ENCODE measurements at regions not wholly inside any gene's neighbourhood (a gene's known extent, or its start where the extent isn't known, plus 50 kb on each side); places are given as distances from the start of the nearest gene placed in this dataset.
"Not testable (repeated sequence)": the region's sequence is repeated elsewhere in the genome, so short reads cannot be mapped to it uniquely, and the experiment has no call there.

DNA sequence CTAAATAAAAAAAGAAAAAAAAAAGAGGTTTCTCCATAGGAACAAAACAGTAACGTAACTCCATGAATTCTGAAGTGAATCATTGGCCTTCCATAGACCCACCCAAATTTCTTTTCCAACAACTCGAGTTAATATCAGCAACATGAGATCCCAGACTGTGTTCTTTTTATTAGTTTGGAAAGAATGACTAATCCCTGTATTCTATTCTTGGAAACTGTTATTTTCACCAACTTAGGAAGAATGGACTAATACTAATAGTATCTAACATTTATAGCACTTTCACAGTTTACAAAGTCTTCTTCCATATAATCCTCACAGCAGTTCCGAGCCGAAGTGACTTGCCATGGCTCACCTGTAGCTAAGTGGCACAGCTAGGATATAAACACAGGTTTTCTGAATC is 72.7 kb upstream of the SLC4A7 start:
- peak in 1 of 2 experiments; percentile 44 for DNase-seq (ENCODE audit: low read depth in 2 of 2)

DNA sequence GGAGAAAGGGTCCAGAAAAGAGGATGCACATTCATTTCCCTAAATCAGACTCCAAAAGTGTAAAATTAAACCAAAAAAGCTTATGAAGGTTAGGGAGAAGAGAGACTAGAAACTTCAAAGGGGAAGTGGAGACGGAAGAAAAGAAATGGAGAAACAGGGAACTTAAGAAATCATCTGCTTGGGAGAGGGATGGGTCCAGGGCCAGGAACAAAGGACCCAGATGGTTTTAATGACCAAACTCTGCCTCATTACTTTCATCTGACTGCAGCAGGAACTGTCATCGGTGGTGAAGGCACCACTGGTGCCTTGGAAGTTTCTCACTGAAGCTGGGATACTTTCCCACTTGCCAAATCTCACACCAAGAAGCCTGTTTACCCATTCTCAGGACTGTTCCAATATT is 70.5 kb upstream of the SLC4A7 start:
- no peak for DNase-seq (ENCODE audit: low read depth in 2 of 2)

DNA sequence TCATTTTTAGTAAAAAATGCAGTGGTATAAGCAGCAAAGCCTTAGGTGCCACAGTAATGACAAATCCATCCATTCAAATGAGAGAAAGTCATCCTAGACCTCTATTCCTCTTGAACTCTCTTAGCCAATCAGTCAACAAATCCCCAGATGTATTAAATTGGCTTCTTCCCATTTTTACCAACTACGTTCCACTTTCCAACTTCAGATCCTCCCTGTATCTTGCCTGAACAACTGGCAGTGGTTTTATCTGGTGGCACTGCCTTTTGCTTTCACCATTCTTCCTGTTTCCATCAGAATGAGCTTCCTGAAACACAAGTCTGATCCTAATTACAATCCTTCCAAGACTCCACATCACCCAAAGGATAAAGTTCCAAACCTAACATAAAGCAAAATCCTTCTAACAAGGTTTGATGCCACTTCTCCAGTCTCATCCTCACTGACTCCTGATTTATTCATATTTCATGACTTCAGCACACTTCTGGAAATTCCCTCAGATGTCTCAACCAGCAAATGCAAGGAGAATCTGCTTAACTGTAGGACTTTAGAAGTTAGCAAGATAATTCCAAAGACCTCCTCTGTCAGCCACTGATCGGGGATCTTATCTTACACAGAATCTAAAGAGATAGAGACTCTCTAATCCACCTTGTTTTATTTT is 69.8 kb upstream of the SLC4A7 start:
- DNase-seq (ENCODE audit: low read depth in 2 of 2) = no peak

DNA sequence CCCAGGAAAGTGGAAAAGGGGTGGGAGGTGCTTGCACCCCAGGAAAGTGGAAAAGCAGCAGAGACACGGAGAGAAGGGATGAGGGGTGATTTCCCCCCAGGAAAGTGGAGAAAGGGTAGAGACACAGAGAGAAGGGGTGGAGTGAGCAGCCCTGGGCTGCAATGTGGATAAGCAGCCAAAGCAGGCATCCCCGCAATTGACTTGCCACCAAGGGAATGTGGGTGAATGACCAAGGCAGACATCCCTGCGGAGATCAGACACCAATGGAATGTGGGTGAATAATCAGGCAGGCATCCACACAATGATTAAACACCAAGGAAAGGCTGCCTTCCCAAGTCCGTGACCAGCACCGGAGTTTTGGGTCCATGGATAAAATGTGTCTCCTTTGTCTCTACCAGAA is 68.5 kb upstream of the SLC4A7 start:
- DNase-seq (ENCODE audit: low read depth in 2 of 2) = peak; percentile 49 to 59

DNA sequence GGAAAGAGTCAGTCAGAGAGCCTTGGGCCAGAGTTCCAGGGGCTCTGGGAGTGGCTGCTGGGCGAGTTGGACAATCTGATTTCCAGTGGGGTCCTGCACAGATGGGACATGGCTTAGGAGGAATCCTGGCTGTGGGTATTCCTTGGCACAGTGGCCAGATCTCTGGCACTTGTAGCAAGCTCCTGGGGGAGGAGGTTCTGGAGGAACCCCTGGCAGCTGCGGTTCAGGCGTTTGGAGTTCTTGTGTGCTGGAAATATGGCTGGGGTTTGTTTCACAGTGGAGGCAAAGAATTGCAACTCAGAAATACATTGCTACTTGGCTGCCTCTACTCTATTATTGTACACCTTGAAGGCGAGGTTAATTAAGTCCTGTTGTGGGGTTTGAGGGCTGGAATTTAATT is 67.2 kb upstream of the SLC4A7 start:
- not testable (repeated sequence) for DNase-seq (ENCODE audit: low read depth in 2 of 2)

DNA sequence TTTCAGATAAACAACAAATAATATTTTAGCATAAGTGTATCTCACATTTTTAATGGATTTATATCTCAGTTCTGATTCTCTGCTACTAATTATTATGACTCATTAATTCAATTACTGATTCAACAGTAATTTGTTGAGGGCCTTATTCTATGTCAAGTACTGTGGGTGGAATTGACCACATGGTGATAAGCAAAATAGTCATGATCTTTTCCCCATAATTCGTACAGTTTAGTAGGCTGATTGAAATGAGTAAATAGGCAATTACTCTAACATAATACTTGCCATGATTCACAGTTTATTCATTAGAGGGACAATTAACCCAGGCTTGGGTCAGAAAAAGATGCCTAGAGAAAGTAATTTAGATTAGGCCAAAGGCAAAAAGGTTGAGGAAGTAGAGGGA is 60.9 kb upstream of the SLC4A7 start:
- DNase-seq (ENCODE audit: low read depth in 2 of 2) = no peak

DNA sequence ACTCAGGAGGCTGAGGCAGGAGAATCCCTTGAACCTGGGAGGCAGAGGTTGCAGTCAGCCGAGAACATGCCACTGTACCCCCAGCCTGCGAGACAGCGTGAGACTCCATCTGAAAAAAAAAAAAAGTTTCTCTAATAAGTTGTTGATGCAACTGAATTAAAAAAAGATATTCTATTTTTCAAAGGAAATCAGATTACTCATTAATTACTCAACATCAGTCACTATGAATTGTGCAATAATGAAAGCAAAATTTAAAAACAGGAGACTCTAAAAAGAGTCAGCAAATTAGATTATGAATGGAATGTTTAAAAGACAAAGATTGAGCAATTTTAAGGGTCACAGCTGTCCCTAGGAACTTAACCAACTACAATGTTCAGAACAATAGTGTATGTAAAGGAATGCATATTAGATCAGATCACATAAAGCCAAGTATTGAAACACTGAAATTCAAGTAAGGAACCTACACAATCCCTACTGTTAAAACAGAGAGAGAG is 60.2 kb upstream of the SLC4A7 start:
- DNase-seq (ENCODE audit: low read depth in 2 of 2) = peak; percentile 74 to 79

DNA sequence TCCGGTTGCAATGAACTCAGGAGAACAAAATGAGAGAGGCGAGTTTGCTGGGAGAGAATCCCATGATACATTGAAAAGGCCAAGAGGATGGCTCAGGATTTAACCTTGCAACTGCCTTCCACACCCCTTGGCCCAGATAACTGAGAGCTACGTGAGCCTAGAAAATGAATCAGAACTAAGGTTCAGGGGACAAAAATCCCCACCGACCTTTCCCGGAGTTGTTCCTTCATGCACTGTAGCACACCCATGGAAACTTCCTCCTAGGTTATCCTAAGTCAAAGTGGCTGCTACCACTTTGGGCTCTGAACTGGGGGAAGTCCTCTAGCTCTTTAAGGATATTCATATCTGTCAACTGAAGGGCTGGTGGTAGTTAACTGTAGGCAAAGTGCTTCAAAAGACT is 58.3 kb upstream of the SLC4A7 start:
- no peak for DNase-seq (ENCODE audit: low read depth in 2 of 2)

DNA sequence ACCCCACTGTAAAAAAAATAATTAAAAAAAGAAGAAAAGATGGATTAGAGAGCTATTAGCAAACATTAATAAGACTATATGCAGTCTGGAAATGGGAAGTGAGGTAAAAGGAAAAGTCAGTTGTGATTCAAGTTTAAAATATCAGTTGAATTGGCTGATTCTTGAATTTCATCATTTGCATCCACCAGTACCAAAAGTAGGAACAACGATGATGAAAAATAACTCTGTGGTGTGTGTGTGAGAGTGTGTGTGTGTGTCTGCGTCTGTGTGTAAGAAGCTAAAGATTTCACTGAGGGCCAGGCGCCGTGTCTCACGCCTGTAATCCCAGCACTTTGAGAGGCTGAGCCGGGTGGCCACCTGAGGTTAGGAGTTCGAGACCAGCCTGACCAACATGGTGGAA is 56.0 kb upstream of the SLC4A7 start:
- DNase-seq (ENCODE audit: low read depth in 2 of 2) = no peak

DNA sequence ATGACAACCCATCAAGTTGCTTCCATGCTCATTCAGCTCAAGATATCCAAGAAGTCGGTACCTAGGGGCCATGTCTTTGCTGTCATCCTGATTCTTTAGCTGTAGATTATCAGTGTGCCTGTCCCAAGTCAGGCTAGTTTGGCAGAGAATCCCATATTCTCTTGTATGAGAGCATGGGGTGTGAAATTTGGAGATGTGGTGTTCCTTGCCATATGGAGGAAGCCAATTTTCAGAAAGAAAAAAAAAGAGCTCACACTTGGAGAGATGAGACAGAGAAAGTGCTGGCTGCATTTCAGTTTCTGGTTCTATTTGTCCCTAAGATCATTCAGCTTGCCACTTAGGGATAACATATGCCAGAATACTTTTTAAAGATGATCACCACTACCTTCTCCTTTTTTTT is 52.3 kb upstream of the SLC4A7 start:
- DNase-seq (ENCODE audit: low read depth in 2 of 2) = no peak

DNA sequence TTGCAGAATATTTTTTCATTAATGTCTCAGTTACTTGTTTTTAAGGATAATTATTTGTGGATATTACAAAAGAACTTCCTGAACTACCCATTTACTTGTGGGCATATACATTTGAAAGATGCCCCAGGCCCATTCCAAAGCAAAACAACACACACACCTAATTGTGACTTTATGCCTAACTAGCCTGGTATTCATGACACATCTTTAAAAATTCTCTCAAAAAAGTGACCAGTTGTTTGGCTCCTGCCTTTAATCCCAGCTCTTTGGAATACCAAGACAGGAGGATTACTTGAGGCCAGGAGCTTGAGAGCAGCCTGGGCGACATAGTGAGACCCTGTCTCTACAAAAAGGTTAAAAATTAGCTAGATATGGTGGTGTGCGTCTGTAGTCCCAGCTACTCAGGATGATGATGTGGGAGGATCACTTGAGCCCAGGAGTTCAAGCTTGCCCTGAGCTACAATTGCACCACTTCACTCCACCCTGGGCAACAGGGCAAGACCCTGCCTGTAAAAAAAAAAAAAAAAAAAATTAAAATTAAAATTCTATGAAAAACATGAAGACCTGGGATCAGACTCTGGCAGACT is 51.7 kb upstream of the SLC4A7 start:
- no peak for DNase-seq (ENCODE audit: low read depth in 2 of 2)

DNA sequence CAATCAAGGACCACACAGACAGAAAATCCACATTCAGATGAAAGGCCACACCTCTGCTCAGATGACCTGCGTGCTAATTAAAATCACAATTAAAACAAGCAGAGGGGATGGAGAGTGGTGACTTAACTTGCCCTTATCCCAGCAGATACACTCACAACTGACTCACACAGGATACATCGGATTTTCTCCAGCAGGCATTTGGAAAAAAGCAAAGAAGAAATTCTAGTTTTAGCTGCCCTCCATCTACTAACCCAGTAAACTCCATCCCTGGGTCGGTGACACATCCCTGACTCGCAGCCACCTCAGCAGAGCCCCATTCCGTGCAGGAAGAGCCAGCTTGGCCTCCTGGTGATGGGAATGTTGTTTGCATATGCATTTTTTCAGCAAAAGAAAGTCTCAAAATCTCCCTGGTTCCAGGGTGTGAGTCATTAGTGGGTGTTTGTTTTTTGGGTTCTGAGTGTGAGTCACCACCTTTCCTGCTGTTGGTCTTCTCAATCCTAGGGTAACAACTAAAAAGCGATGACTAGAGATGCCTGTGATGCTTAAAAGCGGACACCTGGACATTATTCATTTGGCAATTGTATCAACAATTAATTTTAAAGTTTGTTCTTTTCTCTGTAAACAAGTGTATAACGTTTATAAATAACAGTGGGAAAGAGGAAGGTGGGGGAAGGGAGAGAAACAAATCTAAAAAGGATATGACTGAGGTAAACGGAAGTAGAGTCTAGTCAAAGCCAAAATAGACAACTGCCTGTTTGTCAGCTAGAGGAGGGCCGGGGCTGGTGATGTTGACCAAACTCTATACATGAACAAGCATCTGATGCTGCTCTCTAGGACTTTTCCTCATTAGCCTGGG is 49.8 kb upstream of the SLC4A7 start:
- DNase-seq (ENCODE audit: low read depth in 2 of 2) = peak; percentile 97

All from fibroblast of skin of left biceps (primary cell).